GM19238 (cell line): ENCODE measurements at regions not wholly inside any gene's neighbourhood (a gene's known extent, or its start where the extent isn't known, plus 50 kb on each side); places are given as distances from the start of the nearest gene placed in this dataset.

Source experiments
- DNase-seq: peaks from one replicate; pipeline ENCODE4 v3.0.0; 2011; ENCODE audit warnings: low spot score; ENCODE audit not compliant: insufficient read length

DNA sequence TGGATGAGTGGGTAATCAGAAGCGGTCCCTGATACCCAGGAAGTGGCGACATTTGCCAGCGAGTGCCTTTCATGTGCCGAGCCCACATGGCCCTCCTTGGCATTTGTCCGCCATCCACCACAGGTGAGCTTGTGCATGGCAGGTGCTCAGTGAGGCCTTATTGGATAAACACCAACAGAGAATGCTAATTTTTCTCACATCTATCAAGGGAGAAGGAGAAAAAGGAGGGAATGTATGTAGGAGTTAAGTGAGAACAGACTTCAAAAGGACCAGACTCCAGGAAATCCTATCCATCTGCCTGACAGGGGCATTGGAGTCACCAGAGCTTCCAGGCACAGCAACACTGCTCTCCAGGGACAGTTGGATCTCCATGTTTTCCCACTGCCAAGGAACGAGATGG lies 143.5 kb upstream of the ZMIZ1 start:
- DNase-seq: no peak

GRCh38 chr10:78925800-78926319 lies 142.9 kb upstream of the ZMIZ1 start:
- DNase-seq: no peak

GRCh38 chr10:78927257-78927995 lies 141.3 kb upstream of the ZMIZ1 start:
- no peak for DNase-seq

DNA sequence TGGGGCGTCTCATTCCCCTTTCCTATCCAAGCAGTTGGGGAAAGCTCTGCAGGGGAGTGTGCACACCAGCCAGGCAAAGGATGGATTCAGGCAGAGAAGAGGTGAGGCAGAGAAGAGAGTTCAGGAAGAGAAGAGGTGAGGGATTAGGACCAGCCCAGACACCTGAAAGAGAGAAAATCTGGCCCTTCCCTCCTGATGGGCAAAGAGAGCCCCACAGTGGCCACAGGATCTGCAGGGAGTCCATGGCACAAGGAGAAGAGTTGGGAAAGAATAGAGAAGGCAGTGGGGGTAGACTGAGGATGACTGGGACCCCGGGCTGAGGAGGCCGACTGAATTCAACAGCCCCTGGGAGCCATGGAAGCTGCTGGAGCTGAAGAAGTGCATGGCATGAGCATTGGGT lies 140.4 kb upstream of the ZMIZ1 start:
- no peak for DNase-seq

DNA sequence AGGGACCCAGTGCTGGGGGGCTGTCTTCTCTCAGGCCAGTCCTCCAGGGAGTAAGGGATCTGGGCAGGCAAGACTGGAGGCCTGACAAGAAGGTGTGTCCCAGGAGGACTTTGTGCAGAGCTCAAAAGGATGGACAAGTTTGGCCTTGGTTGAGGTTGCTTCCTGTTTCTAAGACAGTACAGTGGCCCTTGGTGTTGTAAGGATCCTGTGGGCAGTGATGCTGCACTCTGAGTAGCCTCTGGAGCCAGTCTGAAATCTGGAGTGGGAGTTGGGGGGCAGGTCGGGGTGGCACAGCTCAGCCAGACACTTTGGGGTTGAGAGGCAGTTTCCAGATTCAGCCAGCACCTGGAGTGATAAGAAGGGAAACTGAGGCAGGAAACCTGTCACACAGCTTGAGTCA lies 139.2 kb upstream of the ZMIZ1 start:
- DNase-seq: no peak

DNA sequence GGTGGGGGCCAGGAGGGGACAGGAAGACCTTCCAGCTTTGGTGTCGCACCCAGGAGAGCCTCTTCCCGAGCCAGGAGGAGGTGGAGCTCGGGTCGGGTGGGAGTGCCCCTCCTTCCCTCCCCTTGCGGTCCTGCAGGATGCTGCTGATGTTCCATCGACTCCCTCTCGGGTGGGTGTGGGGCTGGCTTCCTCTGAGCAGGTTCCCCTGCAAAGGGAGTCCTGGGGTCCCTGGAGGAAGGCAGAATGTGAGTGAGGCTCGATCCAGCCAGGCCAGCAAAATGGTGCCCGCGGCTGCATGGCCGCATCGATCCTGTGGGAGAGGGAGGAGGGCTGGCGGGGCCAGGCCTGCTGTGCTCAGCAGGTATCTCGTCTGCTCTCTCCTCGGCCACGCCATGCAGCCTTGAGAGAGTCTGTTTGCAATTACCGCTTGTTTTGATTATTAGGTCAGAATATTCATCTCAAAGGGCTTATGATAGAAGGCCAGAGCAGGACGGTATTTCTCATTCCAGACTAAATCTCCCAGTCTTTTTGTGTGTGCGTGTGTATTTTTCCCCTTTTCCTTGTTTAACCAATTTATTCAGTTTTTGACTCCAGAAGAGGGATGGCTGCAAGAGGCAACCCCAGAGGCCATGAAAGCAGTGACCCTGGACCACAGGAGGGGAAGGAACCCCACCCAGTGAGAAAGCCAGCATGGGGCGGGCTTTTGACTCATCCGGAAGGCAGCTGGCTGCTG lies 137.3 kb upstream of the ZMIZ1 start:
- no peak for DNase-seq

DNA sequence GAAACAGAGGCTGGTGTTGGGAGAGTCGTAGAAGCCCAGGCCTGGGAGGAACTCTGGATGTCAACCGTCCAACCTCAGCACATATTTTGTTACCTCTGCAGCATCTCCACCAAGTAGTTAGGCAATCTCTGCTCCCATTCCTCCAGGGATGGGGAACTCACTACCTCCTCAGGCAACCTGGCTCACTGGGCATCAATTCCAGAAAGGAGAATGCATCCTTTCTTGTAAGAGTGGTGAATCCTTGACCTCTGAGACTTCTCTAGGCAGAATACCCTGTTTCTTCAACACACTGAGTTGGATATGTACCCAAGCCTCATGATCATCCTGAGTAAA lies 136.7 kb upstream of the ZMIZ1 start:
- no peak for DNase-seq

DNA sequence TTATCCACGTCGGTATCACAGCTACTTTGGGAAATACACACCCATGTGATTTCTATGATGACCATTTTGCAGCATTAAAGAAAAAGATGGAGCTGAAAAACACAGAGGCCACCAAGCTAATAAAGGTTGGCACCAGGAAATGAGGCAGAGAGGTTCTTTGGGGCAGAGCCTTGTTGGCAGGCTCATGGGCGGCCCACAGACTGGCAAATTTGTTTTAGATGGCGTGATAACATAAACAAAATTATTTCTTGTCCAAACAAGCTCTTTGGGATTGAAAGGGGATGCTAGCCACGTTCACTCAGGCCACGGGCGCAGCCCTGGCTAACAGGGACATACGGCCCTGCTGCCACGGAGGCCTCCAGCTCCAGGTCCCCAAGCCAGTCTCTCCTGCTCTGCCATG lies 135.9 kb upstream of the ZMIZ1 start:
- DNase-seq: no peak

- no peak for DNase-seq
Observed at GRCh38 chr10:78933828-78934531, 134.8 kb upstream of the ZMIZ1 start.

GRCh38 chr10:78934532-78934898 lies 134.3 kb upstream of the ZMIZ1 start:
- no peak for DNase-seq

- no peak for DNase-seq
Observed at GRCh38 chr10:78934994-78935602, 133.7 kb upstream of the ZMIZ1 start.

DNA sequence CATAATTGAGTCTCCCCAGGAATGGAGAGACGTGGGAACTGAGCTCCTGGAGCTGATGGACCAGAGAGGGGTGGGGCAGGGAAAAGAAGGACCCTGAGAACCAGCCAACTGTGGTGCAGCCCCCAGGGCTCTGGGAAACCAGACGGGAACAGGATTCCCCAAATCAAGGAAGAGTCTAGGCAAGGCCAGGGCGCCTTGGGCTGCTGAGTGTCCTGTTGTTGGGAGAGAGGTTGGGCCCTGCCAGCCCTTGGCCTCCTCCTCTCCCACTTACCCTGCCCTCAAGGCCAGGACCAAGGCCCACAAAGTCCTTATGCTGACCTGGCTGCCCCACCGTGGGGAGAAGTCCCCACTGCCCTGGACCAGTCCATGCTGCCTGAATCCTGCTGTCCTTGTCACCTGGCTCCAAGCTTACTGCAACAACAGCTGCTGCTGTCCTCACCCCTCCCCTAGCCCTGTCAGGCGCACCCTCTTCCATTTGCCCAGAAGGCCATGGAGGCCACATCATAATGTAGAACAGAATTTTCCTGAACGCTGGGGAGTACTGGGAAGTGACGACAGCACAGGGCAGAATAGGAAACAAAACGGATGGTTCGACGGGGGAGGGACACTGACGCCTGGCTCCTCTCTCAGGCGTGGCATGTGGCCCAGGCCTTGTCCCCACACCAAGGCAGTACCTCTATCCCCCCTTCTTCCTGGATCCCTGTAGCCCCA lies 132.9 kb upstream of the ZMIZ1 start:
- no peak for DNase-seq

DNA sequence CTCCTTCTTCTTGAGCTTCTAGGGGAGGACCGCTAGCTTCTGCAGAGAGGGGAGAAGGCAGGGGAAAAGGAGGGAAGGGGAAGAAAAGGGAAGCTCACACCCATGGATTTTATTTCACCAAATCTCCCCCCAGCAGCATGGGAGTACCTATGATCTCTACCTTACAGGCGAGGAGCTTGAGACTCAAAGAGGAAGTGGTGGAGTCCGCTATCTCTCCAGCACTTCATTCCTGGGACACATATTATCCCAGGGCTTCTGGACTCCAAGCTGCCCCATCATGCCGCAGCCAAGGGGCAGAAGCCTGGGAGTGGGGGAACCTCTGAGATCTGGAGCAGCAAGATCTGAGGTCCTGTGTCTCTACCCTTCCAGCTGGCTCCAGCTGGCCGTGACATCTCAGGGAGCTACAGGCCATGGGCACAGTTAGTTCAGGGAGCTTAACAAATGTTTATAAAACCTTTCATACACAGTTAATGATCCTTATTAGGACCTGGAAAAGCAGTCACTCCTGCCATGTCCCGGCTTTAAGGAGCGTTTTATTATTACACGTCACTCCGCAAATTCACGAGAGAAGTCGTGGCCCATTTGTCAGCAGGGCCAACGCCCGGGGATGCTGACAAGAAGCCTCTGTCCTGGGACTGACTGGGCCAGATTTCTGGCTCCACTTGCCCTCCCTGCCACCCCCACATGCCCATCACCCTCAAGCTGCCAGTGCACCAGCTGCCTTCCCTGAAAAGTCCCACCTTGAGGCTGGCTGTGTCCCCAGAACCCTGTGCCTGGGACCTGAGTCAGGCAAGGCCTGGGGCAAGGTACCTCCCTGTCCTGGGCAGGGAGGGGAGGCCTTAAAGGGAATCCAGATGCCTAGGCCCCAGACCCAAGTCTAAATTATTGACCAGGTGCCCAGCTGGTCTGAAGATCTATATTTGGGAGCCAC lies 132.1 kb upstream of the ZMIZ1 start:
- DNase-seq: no peak

DNA sequence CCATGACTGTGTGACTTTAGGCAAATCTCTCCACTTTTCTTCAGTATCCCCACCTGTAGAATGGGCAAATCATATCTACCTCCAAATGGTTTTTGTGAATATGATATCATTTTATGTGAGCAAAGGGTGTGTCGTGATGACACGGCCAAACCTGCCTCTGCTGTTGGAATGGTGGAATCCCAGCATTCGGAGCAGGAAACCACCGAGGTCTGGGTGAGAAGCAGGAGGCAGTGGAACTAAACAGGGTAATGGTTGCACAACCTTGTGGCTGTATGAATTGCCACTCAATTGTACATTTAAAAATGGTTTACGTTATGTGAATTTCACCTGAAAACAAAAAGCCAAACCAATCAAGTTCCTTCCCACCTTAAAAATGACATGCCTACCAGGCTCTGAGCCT lies 131.4 kb upstream of the ZMIZ1 start:
- DNase-seq: no peak

DNA sequence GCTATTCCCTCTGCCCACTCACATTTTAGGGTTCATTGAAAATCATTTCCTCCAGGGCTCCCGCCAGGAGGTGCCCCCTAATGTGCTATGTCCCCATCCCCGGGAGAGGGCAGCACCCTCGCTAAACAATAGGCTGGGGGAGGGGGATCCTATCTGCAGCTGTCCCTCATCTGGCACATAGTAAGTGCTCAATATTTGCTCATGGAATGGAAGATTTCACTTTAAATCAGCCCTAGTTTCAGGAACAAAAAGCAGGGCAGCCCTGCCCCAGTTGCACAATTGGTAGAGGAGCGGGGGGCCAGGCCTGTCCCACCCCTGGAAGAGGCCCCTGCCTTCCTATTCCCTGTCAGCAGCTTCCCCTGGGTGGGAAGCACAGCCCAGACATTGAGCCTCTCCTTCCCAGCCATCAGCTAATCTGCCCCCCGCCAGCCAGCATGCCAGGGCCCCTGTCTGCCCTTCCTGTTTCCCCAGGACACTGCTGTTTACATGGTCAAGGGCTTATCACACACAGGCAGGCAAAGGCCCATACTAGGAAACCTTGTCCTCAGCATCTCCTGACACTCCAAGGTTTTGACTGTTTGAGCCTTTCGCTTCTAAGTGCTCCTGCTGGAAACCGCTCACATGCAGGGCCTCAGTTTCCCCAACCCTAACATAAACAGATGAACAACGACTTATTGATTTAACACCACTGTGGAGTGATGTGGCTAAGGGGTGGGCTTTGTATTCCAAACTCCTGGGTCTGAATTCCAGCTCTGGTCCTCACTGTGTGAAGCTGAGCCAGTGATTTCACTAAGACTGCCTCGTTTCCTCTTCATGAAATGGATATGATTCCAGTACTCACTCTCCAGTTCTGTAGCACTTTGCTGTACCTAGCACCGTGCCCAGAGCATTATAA lies 130.7 kb upstream of the ZMIZ1 start:
- no peak for DNase-seq

- no peak for DNase-seq
Observed at GRCh38 chr10:78938695-78939672, 129.8 kb upstream of the ZMIZ1 start.

DNA sequence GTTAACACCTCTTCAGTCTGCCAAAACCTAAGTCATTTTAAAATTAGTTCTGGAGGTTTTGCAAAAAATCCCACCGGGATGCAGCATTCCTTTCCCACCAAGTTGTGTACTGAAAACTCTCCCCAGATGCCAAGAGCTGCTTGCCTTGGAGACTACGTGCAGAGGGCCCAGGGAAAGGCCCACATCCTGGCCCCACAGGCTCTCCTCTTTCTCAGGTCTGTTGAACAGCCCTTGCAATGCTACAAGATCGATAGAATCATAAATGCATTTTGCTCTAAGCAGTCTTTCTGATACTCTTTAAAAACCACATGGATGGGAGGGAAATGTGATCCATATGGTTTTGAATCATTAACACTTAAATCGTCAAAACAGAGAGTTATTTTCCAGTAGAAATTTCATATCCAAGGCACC lies 126.7 kb upstream of the ZMIZ1 start:
- DNase-seq: no peak

- DNase-seq: no peak
Observed at GRCh38 chr10:78944723-78945312, 123.9 kb upstream of the ZMIZ1 start.
